DOHH2 (cell line): ENCODE measurements at regions not wholly inside any gene's neighbourhood (a gene's known extent, or its start where the extent isn't known, plus 50 kb on each side); places are given as distances from the start of the nearest gene placed in this dataset.

ENCODE experiments used
- CTCF ChIP-seq: fragments of 200-600 bp; sonication (generic); IDR thresholded peaks from one replicate; pipeline ENCODE4 v1.5.1; 2014; ENCODE audit warnings: antibody characterized with exemption, mild to moderate bottlenecking, low read depth, low read length; ENCODE audit not compliant: poor library complexity, severe bottlenecking
- EZH2phosphoT487 ChIP-seq: fragments of 200-600 bp; sonication (generic); IDR thresholded peaks from 2 replicates; pipeline ENCODE4 v1.6.1; 2017; ENCODE audit warnings: borderline replicate concordance, mild to moderate bottlenecking, antibody characterized with exemption, low read length, moderate library complexity, mixed read lengths

- TF ChIP-seq CTCF (no peak), EZH2phosphoT487 (no peak)
Measured at GRCh38 chr4:71958978-71959377, 72.8 kb upstream of the NPFFR2 start.
